WTC11 (cell line): ENCODE measurements at regions not wholly inside any gene's neighbourhood (a gene's known extent, or its start where the extent isn't known, plus 50 kb on each side); places are given as distances from the start of the nearest gene placed in this dataset.

Experiments
- ATAC-seq: fragments of 200-7000 bp; cut with Tn5 transposase; 2 replicates; pipeline ENCODE4 v1.10.0; 2021; ENCODE audit warnings: mild to moderate bottlenecking, moderate library complexity
- CTCF ChIA-PET: fragments of 300-600 bp; sonication (Branson Sonifier 250); formaldehyde crosslinking; loops from one replicate; lab custom pipeline; 2021; ENCODE audit warnings: antibody characterized with exemption; lab: Charles Lee
- POLR2A ChIA-PET: fragments of 350-600 bp; sonication (Branson Sonifier 250); formaldehyde crosslinking; loops from one replicate; lab custom pipeline; 2021; ENCODE audit warnings: antibody characterized with exemption; lab: Charles Lee
- DNase-seq: peaks from one replicate; pipeline ENCODE4 v3.0.0; 2021; ENCODE audit warnings: low spot score
- H3K27ac Mint-ChIP-seq: 2 replicates; pipeline ENCODE4 v1.8.0; 2021; ENCODE audit warnings: mixed read lengths
- H3K27me3 Mint-ChIP-seq: 2 replicates; pipeline ENCODE4 v1.8.0; 2021; ENCODE audit warnings: low read depth, mild to moderate bottlenecking, moderate library complexity, mixed read lengths
- H3K36me3 Mint-ChIP-seq: 2 replicates; pipeline ENCODE4 v1.8.0; 2021; ENCODE audit warnings: mixed read lengths
- H3K4me1 Mint-ChIP-seq: 2 replicates; pipeline ENCODE4 v1.8.0; 2022; ENCODE audit warnings: mixed read lengths
- H3K4me3 Mint-ChIP-seq: 2 replicates; pipeline ENCODE4 v1.8.0; 2021; ENCODE audit warnings: mild to moderate bottlenecking, moderate library complexity, mixed read lengths
- H3K9me3 Mint-ChIP-seq: 2 replicates; pipeline ENCODE4 v1.8.0; 2021; ENCODE audit warnings: mixed read lengths
- AFF4 ChIP-seq: sonication (generic); formaldehyde crosslinking; IDR thresholded peaks from 2 replicates; pipeline ENCODE4 v1.8.1; 2023; ENCODE audit warnings: mild to moderate bottlenecking, missing genetic modification reagents, borderline replicate concordance
- E2F1 ChIP-seq: sonication (generic); formaldehyde crosslinking; IDR thresholded peaks from 2 replicates; pipeline ENCODE4 v1.8.0; 2022; ENCODE audit warnings: mild to moderate bottlenecking, missing genetic modification reagents
- GRHL2 ChIP-seq: fragments of 250-450 bp; sonication (Bioruptor Pico); IDR thresholded peaks from 2 replicates; pipeline ENCODE4 v1.8.0; 2022; ENCODE audit warnings: mild to moderate bottlenecking, moderate library complexity; ENCODE audit not compliant: insufficient replicate concordance, severe bottlenecking
- HMGXB4 ChIP-seq: sonication (generic); formaldehyde crosslinking; IDR thresholded peaks from 2 replicates; pipeline ENCODE4 v1.8.1; 2023; ENCODE audit warnings: mild to moderate bottlenecking, moderate library complexity, missing genetic modification reagents
- KAT7 ChIP-seq: sonication (generic); formaldehyde crosslinking; IDR thresholded peaks from 2 replicates; pipeline ENCODE4 v1.8.1; 2023; ENCODE audit warnings: missing genetic modification reagents, mild to moderate bottlenecking, borderline replicate concordance
- NFATC4 ChIP-seq: fragments of 250-450 bp; sonication (Bioruptor Pico); IDR thresholded peaks from 2 replicates; pipeline ENCODE4 v1.9.0; 2021; ENCODE audit warnings: mild to moderate bottlenecking
- OVOL2 ChIP-seq: fragments of 250-450 bp; sonication (Bioruptor Pico); IDR thresholded peaks from 2 replicates; pipeline ENCODE4 v1.9.0; 2021; ENCODE audit warnings: mild to moderate bottlenecking, borderline replicate concordance
- RELA ChIP-seq: sonication (generic); formaldehyde crosslinking; IDR thresholded peaks from 2 replicates; pipeline ENCODE4 v1.8.1; 2022; ENCODE audit warnings: missing genetic modification reagents, mild to moderate bottlenecking, borderline replicate concordance
- RORB ChIP-seq: fragments of 250-450 bp; sonication (Bioruptor Pico); IDR thresholded peaks from 2 replicates; pipeline ENCODE4 v1.9.0; 2021; ENCODE audit warnings: mild to moderate bottlenecking
- ZNF138 ChIP-seq: sonication (generic); formaldehyde crosslinking; conservative IDR thresholded peaks from 2 replicates; pipeline ENCODE4 v1.8.1; 2022; ENCODE audit warnings: mild to moderate bottlenecking, moderate library complexity, missing genetic modification reagents
- ZNF263 ChIP-seq: sonication (generic); formaldehyde crosslinking; IDR thresholded peaks from 2 replicates; pipeline ENCODE4 v1.8.1; 2022; ENCODE audit warnings: low read depth, mild to moderate bottlenecking, moderate library complexity, missing genetic modification reagents
- ZNF317 ChIP-seq: sonication (generic); formaldehyde crosslinking; IDR thresholded peaks from 2 replicates; pipeline ENCODE4 v1.8.1; 2023; ENCODE audit warnings: low read depth, mild to moderate bottlenecking, moderate library complexity, missing genetic modification reagents, borderline replicate concordance
- ZNF425 ChIP-seq: fragments of 250-450 bp; sonication (Bioruptor Pico); conservative IDR thresholded peaks from 2 replicates; pipeline ENCODE4 v1.9.0; 2021; ENCODE audit warnings: mild to moderate bottlenecking
- ZSCAN18 ChIP-seq: fragments of 250-450 bp; sonication (Bioruptor Pico); IDR thresholded peaks from 2 replicates; pipeline ENCODE4 v2.1.2; 2022; ENCODE audit warnings: mild to moderate bottlenecking, moderate library complexity

- TF ChIP-seq AFF4, result no peak
- no peak for TF ChIP-seq ZNF263
- TF ChIP-seq, all 79 proteins: peak for 0
Observed at GRCh38 chr20:20931632-20932031, 174.5 kb downstream of the LINC00237 start (continued).

- H3K4me3 Mint-ChIP-seq, result no peak overlapping the region
- H3K27ac Mint-ChIP-seq, result no peak overlapping the region
- TF ChIP-seq KAT7 (no peak), E2F1 (CRISPR knock-in tag) (no peak), OVOL2 (CRISPR knock-in tag) (no peak)
- peaks cover 8% of the 10 kb centered on the region for H3K27me3 Mint-ChIP-seq
- DNase-seq (no peak), ATAC-seq (no peak)
- no peaks in the 10 kb centered on the region for H3K36me3 Mint-ChIP-seq
- POLR2A ChIA-PET, result no interaction called here
- peaks cover 7% of the 10 kb centered on the region; the same call in 1 of the 2 replicates for H3K4me1 Mint-ChIP-seq
- H3K9me3 Mint-ChIP-seq, result no peaks in the 10 kb centered on the region
- CTCF ChIA-PET, result no interaction called here
Observed at GRCh38 chr20:20931024-20931423, 175.1 kb downstream of the LINC00237 start.

GRCh38 chr20:20930500-20930899 lies 175.7 kb downstream of the LINC00237 start:
- H3K9me3 Mint-ChIP-seq, result no peaks in the 10 kb centered on the region
- peaks cover 8% of the 10 kb centered on the region for H3K27me3 Mint-ChIP-seq
- POLR2A ChIA-PET, result no interaction called here
- H3K4me3 Mint-ChIP-seq, result no peak overlapping the region
- no peak for ATAC-seq
- H3K4me1 Mint-ChIP-seq, result peaks cover 7% of the 10 kb centered on the region; the same call in 1 of the 2 replicates
- TF ChIP-seq OVOL2 (CRISPR knock-in tag) (no peak), GRHL2 (no peak), ZNF425 (no peak), HMGXB4 (no peak), ZNF138 (CRISPR knock-in tag) (no peak), ZNF317 (CRISPR knock-in tag) (no peak), RELA (CRISPR knock-in tag) (no peak), ZSCAN18 (CRISPR knock-in tag) (no peak), NFATC4 (CRISPR knock-in tag) (no peak), RORB (CRISPR knock-in tag) (no peak), AFF4 (no peak)
- CTCF ChIA-PET, result no interaction called here
- H3K27ac Mint-ChIP-seq, result no peak overlapping the region
- DNase-seq, result no peak
- no peaks in the 10 kb centered on the region for H3K36me3 Mint-ChIP-seq
